IMR-90 (cell line): ENCODE measurements at regions not wholly inside any gene's neighbourhood (a gene's known extent, or its start where the extent isn't known, plus 50 kb on each side); places are given as distances from the start of the nearest gene placed in this dataset.

Experiments used
- ATAC-seq: fragments of 200-7000 bp; cut with Tn5 transposase; 2 replicates; pipeline ENCODE4 v1.9.1; 2020; ENCODE audit warnings: low read depth, mild to moderate bottlenecking, moderate library complexity
- BruUV-seq: library from RNA; stranded (reverse); fragments of 400-500 nt; replicated peaks from 2 replicates; lab custom pipeline; 2021; lab: Mats Ljungman, UMichigan
- CTCF ChIA-PET: fragments of 300-600 bp; formaldehyde crosslinking; extraction: SDS; loops from one replicate; lab custom pipeline; 2021; ENCODE audit warnings: antibody characterized with exemption; lab: Yijun Ruan, JAX
- POLR2A ChIA-PET: fragments of 300-600 bp; sonication (Branson Sonifier 250); formaldehyde crosslinking; loops from one replicate; lab custom pipeline; 2022; ENCODE audit warnings: antibody characterized with exemption; ENCODE audit not compliant: unreplicated experiment; lab: Charles Lee
- DNase-seq: peaks from one replicate; pipeline ENCODE4 v3.0.0; 2013
- H2AFZ ChIP-seq: replicated peaks from 2 replicates; pipeline ENCODE3; 2013; ENCODE audit warnings: low read length, mild to moderate bottlenecking; ENCODE audit not compliant: poor library complexity
- H2AK5ac ChIP-seq: 2 replicates; pipeline ENCODE4 v1.6.1; 2013; ENCODE audit warnings: low read depth, low read length, inconsistent platforms
- H2AK9ac ChIP-seq: replicated peaks from 2 replicates; pipeline ENCODE3; 2013; ENCODE audit warnings: mild to moderate bottlenecking, low read depth, low read length, moderate library complexity; ENCODE audit not compliant: poor library complexity
- H2BK120ac ChIP-seq: 2 replicates; pipeline ENCODE4 v1.6.1; 2013; ENCODE audit warnings: low read depth, low read length, inconsistent platforms
- H2BK15ac ChIP-seq: 3 replicates; pipeline ENCODE4 v1.6.1; 2013; ENCODE audit warnings: low read depth, low read length, inconsistent platforms
- H2BK20ac ChIP-seq: 2 replicates; pipeline ENCODE4 v1.6.1; 2013; ENCODE audit warnings: low read depth, mild to moderate bottlenecking, inconsistent platforms, low read length, moderate library complexity
- H2BK5ac ChIP-seq: 2 replicates; pipeline ENCODE4 v1.6.1; 2013; ENCODE audit warnings: mild to moderate bottlenecking, low read depth, low read length, inconsistent platforms; ENCODE audit not compliant: poor library complexity, severe bottlenecking
- H3K14ac ChIP-seq: replicated peaks from 2 replicates; pipeline ENCODE4 v1.6.1; 2013; ENCODE audit warnings: low read depth, low read length, inconsistent platforms
- H3K18ac ChIP-seq: 2 replicates; pipeline ENCODE4 v1.6.1; 2013; ENCODE audit warnings: low read depth, low read length, control low read depth
- H3K23ac ChIP-seq: 2 replicates; pipeline ENCODE4 v1.6.1; 2013; ENCODE audit warnings: low read depth, low read length, inconsistent platforms
- H3K27ac ChIP-seq: 2 replicates; pipeline ENCODE4 v1.5.1; 2013; ENCODE audit warnings: mild to moderate bottlenecking, control low read depth, low read length; ENCODE audit not compliant: insufficient read depth
- H3K27me3 ChIP-seq: 2 replicates; pipeline ENCODE4 v1.6.1; 2013; ENCODE audit warnings: low read length; ENCODE audit not compliant: control insufficient read depth, insufficient read depth
- H3K36me3 ChIP-seq: 2 replicates; pipeline ENCODE4 v1.6.1; 2013; ENCODE audit warnings: low read length, mixed read lengths; ENCODE audit not compliant: control insufficient read depth, insufficient read depth
- H3K4ac ChIP-seq: 2 replicates; pipeline ENCODE4 v1.6.1; 2013; ENCODE audit warnings: low read depth, low read length, inconsistent platforms
- H3K4me1 ChIP-seq: 2 replicates; pipeline ENCODE4 v1.6.1; 2013; ENCODE audit warnings: low read length, mixed read lengths; ENCODE audit not compliant: control insufficient read depth, insufficient read depth
- H3K4me2 ChIP-seq: 2 replicates; pipeline ENCODE4 v1.6.1; 2013; ENCODE audit warnings: low read depth, mild to moderate bottlenecking, control low read depth, low read length, moderate library complexity
- H3K4me3 ChIP-seq: 2 replicates; pipeline ENCODE4 v1.5.1; 2013; ENCODE audit warnings: low read depth, mild to moderate bottlenecking, control low read depth, low read length, moderate library complexity; ENCODE audit not compliant: insufficient read depth
- H3K56ac ChIP-seq: 2 replicates; pipeline ENCODE4 v1.6.1; 2013; ENCODE audit warnings: low read length, inconsistent platforms; ENCODE audit not compliant: insufficient read depth; ENCODE audit errors: extremely low read depth
- H3K79me1 ChIP-seq, 2 experiments: 2 replicates each; pipeline ENCODE4 v1.6.1; 2013; ENCODE audit warnings: low read length in 2 of 2, inconsistent platforms in 1 of 2, low read depth in 1 of 2
- H3K9ac ChIP-seq: 2 replicates; pipeline ENCODE4 v1.6.1; 2013; ENCODE audit warnings: low read depth, low read length, control low read depth
- H3K9me1 ChIP-seq: 2 replicates; pipeline ENCODE4 v1.6.1; 2013; ENCODE audit warnings: low read length, inconsistent platforms; ENCODE audit not compliant: insufficient read depth
- H3K9me3 ChIP-seq: 2 replicates; pipeline ENCODE4 v1.6.1; 2013; ENCODE audit warnings: low read length; ENCODE audit not compliant: control insufficient read depth, insufficient read depth
- H4K20me1 ChIP-seq: 2 replicates; pipeline ENCODE4 v1.6.1; 2013; ENCODE audit warnings: low read length, inconsistent platforms; ENCODE audit not compliant: insufficient read depth
- H4K5ac ChIP-seq: 2 replicates; pipeline ENCODE4 v1.6.1; 2013; ENCODE audit warnings: mild to moderate bottlenecking, low read depth, low read length, control low read depth
- H4K8ac ChIP-seq, 2 experiments: 2 replicates each; pipeline ENCODE4 v1.6.1; 2013; ENCODE audit warnings: low read depth in 2 of 2, low read length in 2 of 2, control low read depth in 1 of 2, inconsistent platforms in 1 of 2
- H4K91ac ChIP-seq: 2 replicates; pipeline ENCODE4 v1.6.1; 2013; ENCODE audit warnings: low read depth, low read length, inconsistent platforms; ENCODE audit not compliant: insufficient read depth
- BHLHE40 ChIP-seq: fragments of 150-350 bp; IDR thresholded peaks from 2 replicates; pipeline ENCODE4 v1.6.1; 2016; ENCODE audit warnings: mild to moderate bottlenecking, low read depth, low read length
- CEBPB ChIP-seq: IDR thresholded peaks from 2 replicates; pipeline ENCODE4 v1.6.1; 2012; ENCODE audit warnings: low read depth, low read length, improper control_type of control experiment
- CHD1 ChIP-seq: IDR thresholded peaks from 2 replicates; pipeline ENCODE4 v1.6.1; 2012; ENCODE audit warnings: low read depth, low read length, improper control_type of control experiment
- FOS ChIP-seq: fragments of 150-350 bp; IDR thresholded peaks from 2 replicates; pipeline ENCODE4 v1.6.1; 2016; ENCODE audit warnings: low read depth, low read length
- MAFK ChIP-seq: IDR thresholded peaks from 2 replicates; pipeline ENCODE4 v1.6.1; 2012; ENCODE audit warnings: low read depth, low read length, improper control_type of control experiment
- MAZ ChIP-seq: IDR thresholded peaks from 2 replicates; pipeline ENCODE4 v1.6.1; 2012; ENCODE audit warnings: low read depth, mild to moderate bottlenecking, low read length, improper control_type of control experiment, moderate library complexity, borderline replicate concordance
- MXI1 ChIP-seq: IDR thresholded peaks from 2 replicates; pipeline ENCODE4 v1.6.1; 2012; ENCODE audit warnings: low read depth, mild to moderate bottlenecking, low read length, moderate library complexity, borderline replicate concordance
- NFE2L2 ChIP-seq: fragments of 150-350 bp; IDR thresholded peaks from 2 replicates; pipeline ENCODE4 v1.6.1; 2016; ENCODE audit warnings: low read depth, mild to moderate bottlenecking, low read length
- POLR2A ChIP-seq: IDR thresholded peaks from 2 replicates; pipeline ENCODE4 v1.6.1; 2012; ENCODE audit warnings: mild to moderate bottlenecking, low read depth, low read length
- RAD21 ChIP-seq: IDR thresholded peaks from 2 replicates; pipeline ENCODE4 v1.6.1; 2012; ENCODE audit warnings: low read length, improper control_type of control experiment
- RCOR1 ChIP-seq: IDR thresholded peaks from 2 replicates; pipeline ENCODE4 v1.6.1; 2012; ENCODE audit warnings: mild to moderate bottlenecking, low read length, improper control_type of control experiment; ENCODE audit not compliant: insufficient replicate concordance
- RFX5 ChIP-seq: IDR thresholded peaks from 2 replicates; pipeline ENCODE4 v1.8.0; 2012; ENCODE audit warnings: low read depth, mild to moderate bottlenecking, low read length, moderate library complexity
- SMC3 ChIP-seq: fragments of 150-350 bp; IDR thresholded peaks from 2 replicates; pipeline ENCODE4 v1.6.1; 2016; ENCODE audit warnings: low read depth, mild to moderate bottlenecking, antibody characterized with exemption, low read length, moderate library complexity
- dilution Hi-C: fragments of 300-500 bp; cut with HindIII; formaldehyde crosslinking; loops from one replicate; pipeline ENCODE4 v1.14.3; 2018; ENCODE audit warnings: low sequenced_read_pairs; ENCODE audit not compliant: unreplicated experiment
- in situ Hi-C: fragments of 300-500 bp; cut with MboI; formaldehyde crosslinking; loops from 3 replicates; pipeline ENCODE4 v1.14.3; 2019; ENCODE audit warnings: low sequenced_read_pairs, inconsistent platforms, mixed read lengths
- intact Hi-C: fragments of 100-400 bp; cut with micrococcal nuclease; formaldehyde crosslinking; loops from 2 replicates; pipeline ENCODE4 v1.10.0; 2022
- TF ChIP-seq, protein P1 (sequence below): fragments of 150-350 bp; IDR thresholded peaks from 2 replicates; pipeline ENCODE4 v1.6.1; 2016; ENCODE audit warnings: low read depth, mild to moderate bottlenecking, low read length, moderate library complexity, borderline replicate concordance
- TF ChIP-seq, protein P2 (sequence below): fragments of 150-350 bp; IDR thresholded peaks from 2 replicates; pipeline ENCODE4 v1.6.1; 2017; ENCODE audit warnings: mild to moderate bottlenecking, antibody characterized with exemption, low read length, low read depth
- TF ChIP-seq, protein P3 (sequence below): conservative IDR thresholded peaks from 2 replicates; pipeline ENCODE4 v1.5.1; 2012; ENCODE audit warnings: mild to moderate bottlenecking, low read depth, low read length, improper control_type of control experiment

DNA sequence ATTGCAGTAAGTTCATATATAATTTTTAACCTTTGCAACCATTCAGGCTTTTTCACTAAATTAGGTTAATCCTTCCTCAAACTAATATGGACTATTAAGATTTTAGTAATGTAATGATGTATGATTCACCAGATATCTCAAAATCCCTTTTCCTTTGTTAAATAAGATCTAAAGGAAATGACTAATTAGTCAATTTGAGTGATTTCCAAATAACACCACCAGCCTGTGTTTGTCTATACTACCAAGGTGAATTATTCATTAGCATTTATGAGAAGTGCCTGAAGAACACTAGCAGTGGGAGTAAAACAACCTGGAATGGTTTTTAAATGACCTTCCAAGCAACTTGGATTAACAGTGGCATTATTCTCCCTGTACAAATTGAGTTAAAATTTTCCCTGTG, 670.6 kb upstream of the PKN2 start:
- ChIA-PET CTCF (no interaction called here), POLR2A (no interaction called here)
- no TSS peak for BruUV-seq
- Histone ChIP-seq H3K4ac (no peak overlapping the region), H2BK5ac (no peak overlapping the region), H3K14ac (no peak overlapping the region), H3K79me1 (no peaks in the 10 kb centered on the region), H3K36me3 (no peaks in the 10 kb centered on the region), H3K27me3 (no peaks in the 10 kb centered on the region), H2AK9ac (no peak overlapping the region), H3K18ac (no peak overlapping the region), H2BK120ac (no peak overlapping the region), H3K9me1 (no peaks in the 10 kb centered on the region; the same call in 1 of the 2 replicates), H3K56ac (no peak overlapping the region), H3K4me2 (no peak overlapping the region), H2AK5ac (no peak overlapping the region), H2AFZ (no peak overlapping the region), H2BK15ac (no peak overlapping the region), H3K4me3 (no peak overlapping the region), H3K27ac (no peak overlapping the region), H2BK20ac (no peak overlapping the region), H3K23ac (no peak overlapping the region), H3K9ac (no peak overlapping the region), H4K5ac (no peak overlapping the region), H4K8ac (no peak overlapping the region), H3K9me3 (no peaks in the 10 kb centered on the region), H4K91ac (no peak overlapping the region), H4K20me1 (no peaks in the 10 kb centered on the region), H3K4me1 (no peaks in the 10 kb centered on the region)
- intact Hi-C loops, result no loop called here
- DNase-seq, result no peak
- dilution Hi-C loops, result no loop called here
- ATAC-seq, result no peak
- in situ Hi-C loops, result no loop called here
- TF ChIP-seq, protein P1, sequence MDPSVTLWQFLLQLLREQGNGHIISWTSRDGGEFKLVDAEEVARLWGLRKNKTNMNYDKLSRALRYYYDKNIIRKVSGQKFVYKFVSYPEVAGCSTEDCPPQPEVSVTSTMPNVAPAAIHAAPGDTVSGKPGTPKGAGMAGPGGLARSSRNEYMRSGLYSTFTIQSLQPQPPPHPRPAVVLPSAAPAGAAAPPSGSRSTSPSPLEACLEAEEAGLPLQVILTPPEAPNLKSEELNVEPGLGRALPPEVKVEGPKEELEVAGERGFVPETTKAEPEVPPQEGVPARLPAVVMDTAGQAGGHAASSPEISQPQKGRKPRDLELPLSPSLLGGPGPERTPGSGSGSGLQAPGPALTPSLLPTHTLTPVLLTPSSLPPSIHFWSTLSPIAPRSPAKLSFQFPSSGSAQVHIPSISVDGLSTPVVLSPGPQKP, result no peak
- no peak for TF ChIP-seq RFX5
- TF ChIP-seq SMC3, result no peak
- TF ChIP-seq CHD1, result no peak
- TF ChIP-seq, protein P2, sequence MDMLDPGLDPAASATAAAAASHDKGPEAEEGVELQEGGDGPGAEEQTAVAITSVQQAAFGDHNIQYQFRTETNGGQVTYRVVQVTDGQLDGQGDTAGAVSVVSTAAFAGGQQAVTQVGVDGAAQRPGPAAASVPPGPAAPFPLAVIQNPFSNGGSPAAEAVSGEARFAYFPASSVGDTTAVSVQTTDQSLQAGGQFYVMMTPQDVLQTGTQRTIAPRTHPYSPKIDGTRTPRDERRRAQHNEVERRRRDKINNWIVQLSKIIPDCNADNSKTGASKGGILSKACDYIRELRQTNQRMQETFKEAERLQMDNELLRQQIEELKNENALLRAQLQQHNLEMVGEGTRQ, result no peak
- TF ChIP-seq MAZ, result no peak
- TF ChIP-seq, protein P3, sequence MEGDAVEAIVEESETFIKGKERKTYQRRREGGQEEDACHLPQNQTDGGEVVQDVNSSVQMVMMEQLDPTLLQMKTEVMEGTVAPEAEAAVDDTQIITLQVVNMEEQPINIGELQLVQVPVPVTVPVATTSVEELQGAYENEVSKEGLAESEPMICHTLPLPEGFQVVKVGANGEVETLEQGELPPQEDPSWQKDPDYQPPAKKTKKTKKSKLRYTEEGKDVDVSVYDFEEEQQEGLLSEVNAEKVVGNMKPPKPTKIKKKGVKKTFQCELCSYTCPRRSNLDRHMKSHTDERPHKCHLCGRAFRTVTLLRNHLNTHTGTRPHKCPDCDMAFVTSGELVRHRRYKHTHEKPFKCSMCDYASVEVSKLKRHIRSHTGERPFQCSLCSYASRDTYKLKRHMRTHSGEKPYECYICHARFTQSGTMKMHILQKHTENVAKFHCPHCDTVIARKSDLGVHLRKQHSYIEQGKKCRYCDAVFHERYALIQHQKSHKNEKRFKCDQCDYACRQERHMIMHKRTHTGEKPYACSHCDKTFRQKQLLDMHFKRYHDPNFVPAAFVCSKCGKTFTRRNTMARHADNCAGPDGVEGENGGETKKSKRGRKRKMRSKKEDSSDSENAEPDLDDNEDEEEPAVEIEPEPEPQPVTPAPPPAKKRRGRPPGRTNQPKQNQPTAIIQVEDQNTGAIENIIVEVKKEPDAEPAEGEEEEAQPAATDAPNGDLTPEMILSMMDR, result no peak
- TF ChIP-seq BHLHE40, result no peak
- TF ChIP-seq MXI1, result no peak
- no peak for TF ChIP-seq CEBPB
- no peak for TF ChIP-seq MAFK
- TF ChIP-seq NFE2L2, result no peak
- no peak for TF ChIP-seq RCOR1
- TF ChIP-seq POLR2A, result no peak
- no peak for TF ChIP-seq RAD21
- no peak for TF ChIP-seq FOS
